ENCODE measurements at regions not wholly inside any gene's neighbourhood (a gene's known extent, or its start where the extent isn't known, plus 50 kb on each side); places are given as distances from the start of the nearest gene placed in this dataset.

DNA sequence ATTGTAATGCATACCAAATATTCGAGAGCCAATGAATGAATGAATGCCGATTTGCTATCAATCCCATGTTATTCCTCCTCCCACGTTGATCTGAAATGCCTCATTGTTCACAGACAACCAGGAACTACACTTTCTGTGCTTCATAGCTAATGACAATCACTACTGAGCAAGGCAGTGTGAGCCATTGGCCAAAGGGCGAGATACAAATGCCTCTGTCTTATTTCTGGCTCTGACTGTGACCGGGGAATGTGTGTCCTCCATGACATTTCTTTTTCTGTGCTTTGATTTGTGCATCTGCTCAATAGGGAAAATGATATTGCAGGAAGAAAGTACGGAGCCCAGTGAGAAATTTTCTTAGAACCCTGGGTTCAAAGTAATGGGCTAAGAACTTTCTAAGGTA lies 217.1 kb downstream of the CXCL12 start:
- DNase-seq (ENCODE audit: low read depth), result no peak
- no peak overlapping the region for H3K4me3 ChIP-seq (ENCODE audit: low read depth, low read length)
- no peak for TF ChIP-seq CTCF (IDR thresholded peaks at IDR 0.05; ENCODE audit: insufficient read depth, low read depth, low read length, missing control alignments)

DNA sequence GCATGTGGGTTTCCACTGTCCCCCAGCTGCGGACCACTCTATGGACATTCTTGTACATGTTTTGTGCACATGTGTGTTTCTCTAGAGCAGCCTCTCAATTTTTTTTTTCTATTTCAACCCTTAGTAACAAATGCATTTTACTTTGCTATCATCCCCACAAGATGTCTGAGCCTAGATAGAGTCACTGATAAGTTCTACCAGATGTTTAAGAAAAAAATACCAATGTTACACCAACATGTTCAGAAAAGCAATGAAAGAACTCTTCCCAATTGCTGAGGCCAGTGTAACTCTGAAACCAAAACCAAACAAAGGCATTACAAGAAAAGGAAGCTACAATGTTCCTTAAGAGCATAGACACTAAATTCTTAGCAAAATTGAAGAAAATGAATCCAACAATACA lies 218.5 kb downstream of the CXCL12 start:
- no peak overlapping the region for H3K4me3 ChIP-seq (ENCODE audit: low read depth, low read length)
- no peak for DNase-seq (ENCODE audit: low read depth)
- TF ChIP-seq CTCF (IDR thresholded peaks at IDR 0.05; ENCODE audit: insufficient read depth, low read depth, low read length, missing control alignments), result no peak

DNA sequence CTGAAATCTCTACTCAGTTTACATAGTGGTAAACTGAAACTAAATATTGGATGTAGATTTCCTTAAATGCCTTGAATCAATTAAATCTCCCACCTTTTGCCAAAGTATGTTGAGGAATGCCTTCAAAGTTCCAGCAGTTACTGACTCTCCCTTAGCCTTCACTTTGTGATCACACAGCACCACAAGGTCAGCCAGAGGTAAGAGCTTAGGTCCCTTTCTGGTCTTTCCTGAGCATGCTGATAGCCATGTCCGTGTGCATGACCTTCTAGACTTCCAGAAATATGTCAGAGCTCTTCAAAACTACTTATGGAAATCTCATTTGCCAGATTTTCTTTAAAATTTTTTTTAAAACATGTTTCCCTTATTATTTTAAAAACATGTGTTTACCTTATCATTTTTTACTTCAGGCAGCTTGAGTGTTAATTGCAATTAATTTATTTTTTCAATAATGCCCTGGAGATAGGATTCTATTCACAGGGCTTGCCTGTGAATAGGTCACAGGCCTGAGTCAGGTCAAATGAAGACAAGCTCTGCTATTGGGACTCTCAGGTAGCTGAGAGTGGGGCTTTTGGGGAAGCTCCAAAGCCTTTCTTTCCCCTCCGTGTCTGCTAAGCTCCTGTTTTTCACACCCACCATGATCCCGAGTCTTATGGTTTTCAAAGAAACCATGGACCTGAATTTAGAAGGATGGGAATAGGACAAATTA lies 220.5 kb downstream of the CXCL12 start:
- DNase-seq (ENCODE audit: low read depth), result no peak
- no peak overlapping the region for H3K4me3 ChIP-seq (ENCODE audit: low read depth, low read length)
- TF ChIP-seq CTCF (IDR thresholded peaks at IDR 0.05; ENCODE audit: insufficient read depth, low read depth, low read length, missing control alignments), result no peak

DNA sequence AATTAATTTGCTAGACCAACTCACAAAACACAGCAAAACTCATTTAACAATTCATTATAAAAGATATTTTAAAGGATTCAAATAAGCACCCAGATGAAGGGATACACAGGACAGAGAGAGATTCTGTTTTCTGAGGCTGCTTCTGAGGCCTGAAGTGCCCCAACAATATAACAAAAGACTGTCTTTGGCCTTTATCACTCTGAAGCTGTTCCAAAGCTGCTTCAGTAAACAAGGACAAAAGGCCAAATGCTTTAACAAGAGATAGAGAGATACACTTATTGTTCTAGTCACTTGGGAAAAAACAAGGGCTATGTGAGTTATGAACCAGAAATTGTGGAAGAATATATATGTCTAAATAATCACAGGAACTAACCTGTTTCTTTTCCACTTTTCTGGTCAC lies 223.7 kb downstream of the CXCL12 start:
- no peak overlapping the region for H3K4me3 ChIP-seq (ENCODE audit: low read depth, low read length)
- no peak for DNase-seq (ENCODE audit: low read depth)
- no peak for TF ChIP-seq CTCF (IDR thresholded peaks at IDR 0.05; ENCODE audit: insufficient read depth, low read depth, low read length, missing control alignments)

GRCh38 chr10:44157574-44157973 lies 227.3 kb downstream of the CXCL12 start:
- TF ChIP-seq CTCF (IDR thresholded peaks at IDR 0.05; ENCODE audit: insufficient read depth, low read depth, low read length, missing control alignments), result no peak
- no peak for DNase-seq (ENCODE audit: low read depth)
- H3K4me3 ChIP-seq (ENCODE audit: low read depth, low read length), result no peak overlapping the region

- no peak for TF ChIP-seq CTCF (IDR thresholded peaks at IDR 0.05; ENCODE audit: insufficient read depth, low read depth, low read length, missing control alignments)
- no peak overlapping the region for H3K4me3 ChIP-seq (ENCODE audit: low read depth, low read length)
- DNase-seq (ENCODE audit: low read depth), result no peak
These were observed 229.9 kb downstream of the CXCL12 start for GRCh38 chr10:44154956-44155355.

Data from GM12865 (cell line).